ENCODE measurements at regions not wholly inside any gene's neighbourhood (a gene's known extent, or its start where the extent isn't known, plus 50 kb on each side); places are given as distances from the start of the nearest gene placed in this dataset.
A peak's percentile ranks its signal among the peaks of the same experiment; 100 is the strongest.

DNA sequence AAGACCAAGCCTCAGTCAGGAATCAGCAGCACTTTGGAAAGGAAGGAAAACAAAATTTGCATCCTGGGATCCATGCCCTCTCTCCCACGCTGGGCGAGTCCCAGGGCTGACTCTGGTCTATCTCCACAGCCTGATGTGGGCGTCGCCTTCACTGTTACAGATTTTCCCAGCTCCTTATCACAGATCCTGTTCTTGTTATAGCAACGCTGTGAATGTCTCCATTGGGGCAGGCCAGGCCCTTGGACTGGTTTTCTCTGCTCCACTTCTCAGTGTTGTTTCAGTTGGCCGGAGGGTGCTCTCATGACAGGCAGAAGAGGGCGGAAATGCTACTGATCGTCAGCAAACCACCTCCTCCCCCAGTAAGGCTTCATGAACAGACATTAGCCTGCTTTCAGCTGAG is 127.9 kb upstream of the CDH11 start:
- Histone ChIP-seq H2BK5ac (ENCODE audit: low read depth, low read length, poor library complexity, severe bottlenecking) (no peak overlapping the region), H3K4me1 (ENCODE audit: control insufficient read depth, insufficient read depth, low read length) (no peaks in the 10 kb centered on the region), H2AK5ac (ENCODE audit: low read depth, low read length) (no peak overlapping the region), H2BK20ac (ENCODE audit: low read depth, low read length) (no peak overlapping the region), H3K23ac (ENCODE audit: low read depth, low read length) (no peak overlapping the region), H3K4me2 (ENCODE audit: low read depth, low read length) (no peak overlapping the region), H3K79me1 (ENCODE audit: low read depth in 1 of 2, low read length in 2 of 2) (no peaks in the 10 kb centered on the region), H3K9me1 (ENCODE audit: insufficient read depth, low read length) (no peaks in the 10 kb centered on the region), H3K56ac (ENCODE audit: extremely low read depth, insufficient read depth, low read length) (no peak overlapping the region), H3K27ac (ENCODE audit: insufficient read depth, low read length) (no peak overlapping the region), H2AFZ (replicated peaks; ENCODE audit: low read length, poor library complexity) (peak overlapping the region; percentile 26), H3K14ac (replicated peaks; ENCODE audit: low read depth, low read length) (no peak overlapping the region), H3K27me3 (ENCODE audit: control insufficient read depth, insufficient read depth, low read length) (no peaks in the 10 kb centered on the region), H4K5ac (ENCODE audit: low read depth, low read length) (no peak overlapping the region), H3K9me3 (ENCODE audit: control insufficient read depth, insufficient read depth, low read length) (no peaks in the 10 kb centered on the region), H4K8ac (ENCODE audit: low read depth in 2 of 2, low read length in 2 of 2) (no peak overlapping the region), H3K18ac (ENCODE audit: low read depth, low read length) (no peak overlapping the region), H3K4me3 (ENCODE audit: insufficient read depth, low read depth, low read length) (no peak overlapping the region), H4K91ac (ENCODE audit: insufficient read depth, low read depth, low read length) (no peak overlapping the region), H3K9ac (ENCODE audit: low read depth, low read length) (no peak overlapping the region), H2BK120ac (ENCODE audit: low read depth, low read length) (no peak overlapping the region), H3K4ac (ENCODE audit: low read depth, low read length) (no peak overlapping the region), H2BK15ac (ENCODE audit: low read depth, low read length) (no peak overlapping the region), H2AK9ac (replicated peaks; ENCODE audit: low read depth, low read length, poor library complexity) (no peak overlapping the region), H4K20me1 (ENCODE audit: insufficient read depth, low read length) (no peaks in the 10 kb centered on the region), H3K36me3 (ENCODE audit: control insufficient read depth, insufficient read depth, low read length) (no peaks in the 10 kb centered on the region)
- DNase-seq (no peak), ATAC-seq (ENCODE audit: low read depth) (no peak)
- ChIA-PET POLR2A (ENCODE audit: unreplicated experiment) (no interaction called here), CTCF (no interaction called here)
- intact Hi-C loops (cut with micrococcal nuclease), result no loop called here
- dilution Hi-C loops (cut with HindIII; ENCODE audit: low sequenced_read_pairs, unreplicated experiment), result no loop called here
- 58% methylated on average over 2 of the region's 8 CpGs; no CpG with 5 or more reads in 1 of the 2 experiments for WGBS, 2 experiments (ENCODE audit: extremely low coverage in 2 of 2, insufficient read length in 1 of 2)
- no peak for TF ChIP-seq MAZ (IDR thresholded peaks at IDR 0.05; ENCODE audit: borderline replicate concordance, low read depth, low read length)
- TF ChIP-seq MXI1 (IDR thresholded peaks at IDR 0.05; ENCODE audit: borderline replicate concordance, low read depth, low read length), result no peak
- TF ChIP-seq RAD21 (IDR thresholded peaks at IDR 0.05; ENCODE audit: low read length), result no peak
- in situ Hi-C loops (cut with MboI; ENCODE audit: low sequenced_read_pairs), result no loop called here
- BruUV-seq (replicated peaks), result no TSS peak
